Stimulated activated CD8-positive, alpha-beta memory T cell treated with anti-CD3 and anti-CD28 coated beads, Interleukin-7, amount 100 ng/mL, for 48 hours (primary cell): ENCODE measurements at regions not wholly inside any gene's neighbourhood (a gene's known extent, or its start where the extent isn't known, plus 50 kb on each side); places are given as distances from the start of the nearest gene placed in this dataset.
"Not testable (repeated sequence)": the region's sequence is repeated elsewhere in the genome, so short reads cannot be mapped to it uniquely, and the experiment has no call there.

Source experiments
- DNase-seq, 2 donors: peaks; one replicate each; pipeline ENCODE4 v3.0.0-alpha.2; 2020; ENCODE audit warnings: low read depth in 1 of 2; ENCODE audit errors: extremely low read depth in 1 of 2

DNA sequence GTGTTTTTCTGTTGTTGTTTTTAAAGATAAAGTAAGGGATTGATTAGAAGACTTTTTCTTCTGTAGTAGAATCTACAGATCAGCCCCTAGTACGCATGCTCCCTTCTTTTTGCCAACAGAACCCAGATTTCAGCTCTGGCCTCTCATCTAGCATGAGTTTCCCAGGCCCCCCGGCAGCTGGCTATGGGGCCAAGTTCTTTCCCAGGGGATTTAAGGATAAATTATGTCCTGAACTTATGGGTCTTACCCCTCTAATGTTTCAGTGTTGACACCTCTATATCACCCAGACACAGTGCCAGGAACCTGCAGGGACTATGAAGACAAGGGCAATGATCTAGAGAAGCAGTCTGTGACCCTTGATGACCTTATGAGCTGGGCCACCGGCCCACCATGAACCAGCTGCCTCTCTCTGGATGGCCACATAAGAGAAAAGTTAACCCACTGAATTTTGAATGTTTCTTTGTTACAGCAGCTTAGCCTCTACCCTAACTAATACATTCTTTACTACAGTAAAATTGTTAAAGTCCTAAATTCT is 150.5 kb downstream of the UNC5CL start:
- DNase-seq, result no peak

DNA sequence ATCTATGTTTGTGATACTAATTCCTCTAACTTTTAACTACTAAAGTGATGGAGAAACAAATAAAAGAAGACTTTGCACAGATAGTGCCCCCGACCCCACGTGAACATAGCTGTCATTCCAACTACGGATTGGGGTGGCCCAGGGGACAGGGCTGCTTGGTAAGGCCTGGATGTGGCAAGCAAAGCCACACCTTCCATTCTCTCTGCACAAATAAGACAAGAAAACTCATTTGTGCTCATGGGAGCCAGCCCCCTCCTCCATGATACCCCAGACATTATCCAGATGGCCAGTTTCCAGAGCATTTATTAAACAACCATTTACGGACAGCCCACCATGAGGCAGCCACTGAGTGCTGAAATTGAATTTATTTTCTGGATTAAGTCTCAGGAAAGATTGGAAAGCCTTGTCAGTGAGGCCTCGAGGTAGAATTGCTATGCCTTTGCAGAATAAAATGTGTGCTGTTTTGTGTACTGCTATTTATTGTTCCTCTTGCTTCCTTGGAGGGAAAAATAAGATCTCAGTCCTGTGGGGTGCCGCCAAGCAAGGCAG is 151.2 kb downstream of the UNC5CL start:
- no peak for DNase-seq

DNA sequence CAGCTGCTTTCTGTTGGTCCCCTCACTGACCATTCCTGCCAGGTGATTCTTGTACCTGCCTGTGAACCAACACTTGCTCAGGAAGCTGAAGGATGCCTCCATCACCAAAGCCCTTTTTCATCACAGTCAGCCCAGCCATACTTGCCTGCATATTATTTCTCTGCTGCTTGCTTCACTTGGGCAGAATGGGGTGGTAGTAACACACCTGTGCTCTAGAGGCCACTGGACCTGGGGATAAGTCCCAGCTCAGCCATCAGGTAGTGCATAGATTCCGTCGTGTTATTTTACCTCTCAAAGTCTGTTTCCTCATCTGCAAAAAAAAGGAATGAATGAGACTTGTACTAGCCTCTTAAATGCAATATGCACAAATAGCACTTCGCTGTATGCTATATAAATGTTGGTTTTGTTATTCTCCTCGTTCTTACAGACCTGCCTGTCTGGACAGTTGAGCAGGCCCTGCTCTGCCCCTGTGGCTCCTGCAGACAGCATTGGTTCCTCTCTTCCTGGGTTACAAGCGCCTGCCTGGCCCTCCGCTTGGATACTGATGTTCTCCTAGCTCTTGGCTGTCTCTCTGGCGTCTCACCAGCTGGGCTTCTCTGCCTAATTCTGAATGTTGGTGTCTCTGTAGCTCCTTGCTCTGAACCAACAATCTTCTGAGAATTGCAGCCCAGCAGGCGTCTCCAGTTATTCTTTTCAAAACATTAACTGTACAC is 151.8 kb downstream of the UNC5CL start:
- no peak for DNase-seq

DNA sequence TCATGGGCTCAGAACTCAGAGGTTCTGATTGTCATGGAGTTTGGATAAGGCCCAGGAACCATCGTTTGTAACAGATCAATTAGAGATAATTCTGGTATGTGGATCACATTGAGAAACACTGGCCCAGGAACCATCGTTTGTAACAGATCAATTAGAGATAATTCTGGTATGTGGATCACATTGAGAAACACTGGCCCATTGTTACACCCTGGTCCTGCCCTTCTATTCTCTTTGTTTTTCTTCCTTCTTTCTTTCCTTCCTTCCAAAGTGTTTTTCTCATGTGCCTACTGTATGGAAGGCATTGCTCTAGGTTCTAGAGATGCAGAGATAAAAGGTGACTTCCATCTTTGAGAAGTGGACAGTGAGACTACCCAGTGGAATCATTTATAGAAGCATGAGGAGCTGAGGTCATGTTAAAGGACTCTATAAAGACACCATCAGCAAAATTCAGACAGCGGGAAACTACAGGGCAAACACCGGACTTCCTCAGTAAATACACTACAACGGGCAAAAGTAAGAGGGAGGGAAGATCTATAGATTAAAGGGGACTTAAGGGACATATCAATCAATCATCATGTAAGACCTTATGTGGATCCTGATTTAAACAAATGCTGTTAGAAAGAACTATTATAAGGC is 153.8 kb downstream of the UNC5CL start:
- no peak for DNase-seq

DNA sequence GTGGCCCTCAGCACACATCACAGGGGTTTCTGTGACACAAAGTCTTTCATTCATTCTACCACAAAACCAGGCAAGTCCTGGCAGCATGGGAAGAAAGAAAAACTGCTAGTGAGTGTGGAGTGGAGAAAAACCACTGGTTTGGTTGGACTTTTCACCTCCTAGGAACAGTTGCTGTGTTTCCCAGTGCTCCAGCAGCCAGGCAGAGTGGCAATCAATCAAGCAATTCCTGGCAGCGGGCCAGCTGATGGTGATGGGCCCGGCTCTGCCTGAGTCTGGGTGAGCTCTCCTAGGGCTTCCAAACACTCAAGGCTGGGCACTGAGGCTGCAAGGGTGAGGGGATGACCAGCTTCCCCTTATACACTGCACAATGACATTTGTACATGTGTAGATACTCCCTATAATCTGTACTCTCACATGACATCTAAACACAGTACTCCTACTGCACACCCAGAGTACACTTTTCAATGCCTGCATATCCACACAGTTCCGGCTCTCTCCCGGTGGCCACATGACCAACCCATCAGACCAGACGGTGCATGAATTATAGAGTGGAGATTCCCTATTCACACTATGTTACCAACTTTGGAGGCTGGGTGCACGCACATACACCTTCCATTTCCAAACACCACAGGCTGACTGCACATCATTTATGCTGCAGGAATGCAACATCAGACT is 156.6 kb downstream of the UNC5CL start:
- DNase-seq, result no peak

DNA sequence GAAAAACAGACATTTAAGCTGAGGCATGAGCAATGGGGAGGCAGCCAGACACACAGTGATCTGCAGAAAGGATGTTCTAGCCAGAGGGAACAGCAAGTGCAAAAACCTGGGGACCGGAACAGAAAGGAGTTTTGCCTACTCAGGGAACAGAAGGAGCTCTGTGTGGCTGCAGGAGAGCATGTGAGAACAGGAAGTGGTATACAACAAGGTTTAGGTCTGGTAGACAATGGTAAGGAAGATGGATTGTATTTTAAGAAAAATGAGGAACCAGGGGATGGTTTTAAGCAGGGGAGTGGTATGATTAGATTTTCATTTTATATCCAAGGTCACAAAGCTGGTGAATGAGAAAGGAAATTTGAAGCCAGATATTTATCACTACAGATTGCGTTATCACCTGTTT is 157.5 kb downstream of the UNC5CL start:
- no peak for DNase-seq

DNA sequence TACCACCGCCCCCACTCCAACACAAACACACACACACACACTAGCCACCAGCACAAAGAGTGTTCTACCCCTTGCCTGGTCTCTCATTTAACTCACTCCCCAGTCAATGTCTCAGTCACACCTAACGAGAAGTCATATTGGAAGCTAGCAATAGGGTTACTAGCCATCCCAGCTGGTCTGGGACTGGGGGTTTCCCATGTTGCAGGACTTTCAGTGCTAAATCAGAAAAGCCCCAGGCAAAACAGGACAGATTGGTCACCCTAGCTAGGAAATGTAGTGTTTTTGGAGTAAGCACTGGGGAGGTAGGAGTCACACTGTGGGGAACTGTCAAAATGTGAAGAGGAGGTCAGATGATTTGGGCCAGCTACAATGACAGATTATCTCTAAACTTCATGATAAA is 158.1 kb downstream of the UNC5CL start:
- DNase-seq, result no peak

DNA sequence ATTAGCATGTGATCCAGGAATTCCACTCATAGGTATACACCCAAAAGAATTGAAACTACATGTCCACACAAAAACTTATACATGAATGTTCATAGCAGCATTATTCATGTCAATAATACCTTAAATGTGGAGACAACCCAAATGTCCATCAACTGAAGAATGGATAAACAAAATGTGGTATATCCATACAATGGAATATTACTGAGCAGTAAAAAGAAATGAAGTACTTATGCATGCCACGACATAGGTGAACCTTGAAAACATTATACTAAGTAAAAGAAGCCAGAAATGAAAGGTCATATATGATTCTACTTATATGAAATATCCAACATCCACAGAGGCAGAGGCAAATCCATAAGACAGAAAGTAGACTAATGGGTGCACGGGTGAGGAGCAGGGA is 159.9 kb downstream of the UNC5CL start:
- DNase-seq, result no peak

DNA sequence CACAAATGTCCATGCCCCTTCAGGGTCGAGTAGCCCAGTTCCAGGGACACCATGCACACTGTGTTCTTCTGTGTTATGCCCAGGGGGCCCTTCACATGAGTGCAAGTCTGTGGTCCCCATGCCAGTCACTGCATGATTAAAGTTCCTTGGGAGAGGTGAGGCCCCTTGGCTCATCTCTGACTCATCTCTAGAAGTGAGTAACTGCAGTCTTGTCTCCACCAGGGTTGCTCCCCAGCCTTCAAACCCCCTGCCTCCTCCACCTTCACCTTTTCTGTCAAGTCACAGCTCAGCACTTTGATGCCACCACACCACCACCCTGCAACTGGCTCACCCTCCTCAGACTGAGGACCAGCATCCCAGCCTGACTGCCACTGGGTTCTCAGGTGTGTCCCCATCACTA is 161.7 kb downstream of the UNC5CL start:
- peak; percentile 8 to 62 for DNase-seq

DNA sequence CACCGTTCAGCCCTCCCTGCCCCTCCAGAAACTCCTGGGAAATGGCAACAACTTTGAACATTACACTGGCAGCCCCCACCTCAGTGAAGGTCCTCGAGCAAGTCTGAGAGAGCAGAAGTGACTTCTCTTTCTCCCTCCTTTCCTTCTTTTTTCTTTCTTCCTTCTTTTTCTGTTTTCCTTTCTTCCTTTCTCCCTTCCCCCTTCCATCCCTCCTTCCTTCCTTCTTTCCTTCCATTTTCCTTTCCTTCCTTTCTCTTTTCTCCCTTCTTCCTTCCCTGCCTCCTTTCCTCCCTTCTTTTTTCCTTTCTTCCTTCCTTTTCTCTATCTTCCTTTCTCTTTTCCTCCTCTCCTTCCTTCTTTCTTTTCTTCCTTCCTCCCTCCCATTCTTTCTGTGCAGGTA is 162.7 kb downstream of the UNC5CL start:
- DNase-seq, result no peak

DNA sequence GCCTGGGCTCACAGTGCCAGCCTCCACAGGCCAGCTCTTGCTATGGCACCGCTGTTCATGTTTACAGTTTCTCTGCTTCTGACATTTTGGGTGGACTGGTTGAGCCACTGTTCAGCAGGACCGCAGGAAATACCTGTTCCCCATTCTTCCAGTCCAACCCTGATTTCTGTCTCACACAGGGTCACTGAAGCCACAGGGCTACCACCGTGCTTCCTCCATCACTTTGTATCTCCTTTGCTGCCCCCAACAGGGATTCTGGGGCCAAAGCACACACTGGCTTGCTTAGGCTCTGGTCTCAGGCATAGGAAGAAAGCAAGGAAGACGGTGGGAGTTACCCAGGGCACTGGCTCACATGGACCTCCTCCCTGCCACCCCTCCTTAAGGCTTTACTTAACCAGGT is 164.5 kb downstream of the UNC5CL start:
- DNase-seq, result no peak

DNA sequence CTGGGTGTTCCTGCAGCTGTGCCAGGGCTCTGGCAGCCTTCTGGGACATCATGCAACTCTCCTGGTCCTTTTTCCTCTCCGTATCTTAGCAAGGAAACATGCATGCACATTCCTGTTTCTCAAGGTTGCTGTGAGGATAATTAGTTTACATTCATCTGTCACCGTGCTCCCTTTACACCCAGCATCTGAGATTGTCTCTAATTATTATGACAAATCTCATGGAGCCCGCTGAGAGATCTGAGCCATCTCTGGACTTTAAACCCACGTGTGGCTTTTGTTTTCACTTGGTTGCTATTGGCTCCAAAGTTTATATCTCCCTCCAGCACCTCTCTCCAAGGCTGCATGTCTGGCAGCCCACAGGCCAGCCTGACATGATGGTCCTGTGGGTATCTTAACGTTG is 167.6 kb downstream of the UNC5CL start:
- no peak for DNase-seq

DNA sequence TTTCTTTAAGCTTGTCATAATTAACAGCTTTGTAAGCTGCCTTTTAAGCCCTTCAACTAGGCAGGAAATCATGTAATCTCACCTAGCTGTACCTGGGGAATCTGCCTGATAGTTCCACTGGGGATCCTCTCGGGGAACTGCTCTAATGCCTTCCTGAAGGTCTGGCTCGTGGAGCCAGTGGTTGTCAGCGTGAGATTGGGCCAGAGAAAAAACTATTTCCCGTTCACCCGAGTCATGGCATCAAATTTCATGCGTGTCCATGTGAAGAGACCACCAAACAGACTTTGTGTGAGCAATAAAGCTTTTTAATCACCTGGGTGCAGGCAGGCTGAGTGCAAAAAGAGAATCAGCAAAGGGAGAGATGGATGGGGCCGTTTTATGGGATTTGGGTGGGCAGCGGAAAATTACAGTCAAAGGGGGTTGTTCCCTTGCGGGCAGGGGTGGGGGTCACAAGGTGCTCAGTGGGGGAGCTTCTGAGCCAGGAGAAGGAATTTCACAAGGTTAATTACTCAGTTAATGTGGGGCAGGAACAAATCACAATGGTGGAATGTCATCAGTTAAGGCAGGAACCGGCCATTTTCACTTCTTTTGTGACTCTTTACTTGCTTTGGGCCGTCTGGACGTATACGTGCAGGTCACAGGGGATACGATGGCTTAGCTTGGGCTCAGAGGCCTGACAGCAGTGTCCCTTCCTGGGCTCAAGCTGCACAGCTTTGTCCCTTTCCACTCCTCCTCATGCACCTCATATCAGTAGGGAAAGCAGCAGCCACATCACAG is 170.7 kb downstream of the UNC5CL start:
- not testable (repeated sequence) for DNase-seq

DNA sequence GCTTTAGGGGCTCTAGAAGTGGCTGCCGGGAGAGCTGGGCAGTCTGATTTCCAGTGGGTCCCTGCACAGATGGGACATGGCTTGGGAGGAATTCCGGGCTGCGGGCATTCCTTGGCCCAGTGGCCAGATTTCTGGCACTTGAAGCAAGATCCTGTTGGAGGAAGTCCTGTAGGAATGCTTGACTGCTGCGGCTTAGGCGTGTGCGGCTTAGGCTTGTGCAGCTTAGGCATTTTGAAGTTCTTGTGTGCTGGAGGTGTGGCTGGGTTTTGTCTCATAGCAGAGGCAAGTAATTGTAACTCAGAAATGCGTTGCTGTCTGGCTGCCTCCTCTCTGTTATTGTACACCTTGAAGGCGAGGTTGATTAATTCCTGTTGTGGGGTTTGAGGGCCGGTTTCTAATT is 171.5 kb downstream of the UNC5CL start:
- not testable (repeated sequence) for DNase-seq

DNA sequence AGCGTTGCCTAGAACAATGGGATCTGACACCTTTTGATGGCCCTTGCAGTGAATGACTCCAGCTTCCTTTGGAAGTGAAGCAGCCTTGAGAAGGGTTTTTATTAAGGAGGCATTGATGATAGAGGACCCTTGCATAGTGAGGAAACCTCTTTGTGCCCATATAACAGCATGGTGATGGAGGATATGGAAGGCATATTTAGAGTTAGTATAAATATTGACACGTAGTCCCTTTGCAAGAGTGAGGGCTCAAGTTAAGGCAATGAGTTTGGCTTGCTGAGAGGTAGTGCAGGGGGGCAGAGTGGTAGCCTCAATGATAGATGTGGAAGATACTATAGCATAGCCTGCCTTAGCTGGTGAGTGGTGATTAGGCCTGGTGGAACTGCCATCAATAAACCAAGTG is 173.8 kb downstream of the UNC5CL start:
- not testable (repeated sequence) for DNase-seq

DNA sequence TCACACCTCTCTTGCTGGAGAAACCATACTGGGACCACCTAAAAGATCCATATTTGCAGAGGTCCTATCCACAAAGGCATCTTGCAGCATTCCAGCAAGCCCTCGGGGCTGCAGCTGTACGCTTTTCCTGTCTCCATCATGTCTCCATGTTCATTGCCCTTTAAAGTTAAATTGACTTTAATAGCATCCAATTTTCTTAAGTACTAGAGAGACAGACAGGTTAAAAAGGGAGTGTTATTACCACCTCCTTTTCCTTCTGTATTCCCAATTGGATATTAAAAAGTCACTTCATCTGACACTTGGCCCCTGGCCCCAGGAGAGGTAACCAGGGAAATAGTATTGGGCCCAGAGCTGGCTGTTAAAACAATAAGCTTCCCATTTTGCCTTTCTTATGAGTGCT is 178.6 kb downstream of the UNC5CL start:
- DNase-seq, result no peak

DNA sequence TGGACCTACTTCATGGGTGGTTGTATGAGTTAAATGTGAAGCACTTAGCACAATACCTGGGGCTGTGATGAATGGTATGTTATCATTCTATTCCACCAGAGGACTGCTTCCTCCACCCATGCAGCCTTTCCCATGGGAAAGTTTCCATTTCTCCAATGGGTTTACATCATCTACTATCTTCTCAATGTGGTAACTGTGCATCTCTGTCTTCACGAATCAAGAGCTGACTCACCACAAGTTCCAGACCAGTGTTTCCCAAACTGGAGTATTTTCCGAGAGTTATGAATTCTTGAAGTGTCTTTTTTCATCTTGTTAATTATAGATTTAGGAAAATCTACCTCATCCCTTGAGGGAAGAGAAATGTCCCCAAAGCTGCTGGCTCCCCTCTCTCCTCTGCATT is 182.8 kb downstream of the UNC5CL start:
- no peak for DNase-seq

DNA sequence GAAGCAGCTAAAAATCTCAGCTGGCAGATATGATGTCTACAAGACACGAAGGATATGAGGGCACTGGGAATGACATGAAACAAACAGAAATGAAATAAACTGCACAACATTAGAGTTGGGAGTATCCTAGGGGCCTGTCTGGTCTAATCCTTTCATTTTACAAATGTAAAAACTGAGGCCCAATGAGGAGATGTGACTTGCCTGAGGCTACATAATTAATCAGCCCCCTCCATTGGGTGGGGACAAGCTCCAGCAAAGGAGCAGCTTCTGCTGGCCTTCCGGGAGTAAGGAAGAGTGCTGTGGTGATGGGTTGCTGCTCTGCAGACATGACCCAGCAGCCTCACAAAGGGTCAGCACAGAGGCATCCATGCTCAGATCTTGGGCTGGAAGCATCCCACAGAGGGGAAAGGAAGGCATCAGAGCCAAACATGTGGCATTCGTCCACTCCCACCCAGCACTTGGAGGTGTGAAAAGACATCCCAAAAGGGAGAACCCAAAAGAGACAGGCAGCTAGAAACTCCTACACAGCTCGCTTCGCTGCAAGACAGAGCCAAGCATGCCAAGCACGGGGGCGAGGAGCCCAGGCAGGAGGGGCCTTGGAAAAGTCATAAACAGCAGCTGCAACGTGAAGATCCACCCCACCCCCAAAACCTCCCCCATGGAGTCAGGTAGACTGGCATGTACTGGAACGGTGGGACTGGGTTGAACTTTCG is 183.7 kb downstream of the UNC5CL start:
- no peak for DNase-seq

DNA sequence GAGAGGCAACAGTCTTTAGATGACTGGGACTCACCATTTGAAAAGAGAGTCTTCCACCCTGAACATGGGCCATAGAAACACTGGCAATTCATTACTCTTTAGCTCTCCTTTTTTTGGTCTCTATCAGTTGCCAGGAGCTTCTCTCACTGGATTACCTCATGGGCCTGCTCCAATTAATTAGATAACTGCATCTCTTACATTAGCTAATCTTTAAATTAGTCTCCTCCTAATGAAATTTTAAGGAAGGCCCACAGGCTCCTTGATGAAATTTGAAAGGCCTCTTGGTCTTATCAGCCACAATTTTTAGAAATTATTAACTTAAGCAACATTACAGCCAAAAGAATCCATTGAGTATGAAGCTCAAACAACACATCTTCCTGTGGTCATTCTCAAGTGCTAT is 184.4 kb downstream of the UNC5CL start:
- no peak for DNase-seq

DNA sequence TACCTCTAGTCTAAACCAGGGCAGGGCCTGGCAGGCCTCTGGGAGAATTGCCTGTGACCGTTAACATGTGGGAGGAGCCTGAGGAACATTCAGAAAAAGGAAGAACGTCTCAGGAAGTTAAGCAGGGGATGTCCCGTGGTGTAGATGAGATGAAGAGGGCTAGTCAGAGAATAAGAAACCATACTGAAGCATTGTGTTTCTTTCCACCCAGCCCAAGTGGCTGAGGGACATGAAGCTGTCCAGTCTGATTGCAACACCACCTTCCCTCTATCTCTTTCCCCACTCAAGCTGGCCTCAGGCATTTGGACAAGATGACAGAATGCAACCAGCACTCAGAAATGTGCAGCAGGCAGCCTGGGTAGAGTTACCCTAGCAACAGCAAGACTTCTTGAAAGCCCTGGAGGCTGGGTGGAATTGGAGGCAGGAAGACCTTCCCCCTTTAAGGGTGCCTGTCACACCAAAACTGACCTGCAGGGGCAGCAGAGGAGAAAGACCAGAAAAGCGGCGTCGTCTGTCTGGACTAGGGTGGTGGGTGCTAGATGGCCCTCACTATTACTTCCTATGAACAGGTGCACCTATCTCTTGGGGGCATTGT is 186.1 kb downstream of the UNC5CL start:
- no peak for DNase-seq
